Activated CD4-positive, alpha-beta T cell treated with anti-CD3 and anti-CD28 coated beads, Interleukin-2, amount 50 U/mL, for 16 hours (primary cell): ENCODE measurements at regions not wholly inside any gene's neighbourhood (a gene's known extent, or its start where the extent isn't known, plus 50 kb on each side); places are given as distances from the start of the nearest gene placed in this dataset.
"Not testable (repeated sequence)": the region's sequence is repeated elsewhere in the genome, so short reads cannot be mapped to it uniquely, and the experiment has no call there.

ENCODE experiments used
- DNase-seq: peaks from one replicate; pipeline ENCODE4 v3.0.0-alpha.2; 2020

DNA sequence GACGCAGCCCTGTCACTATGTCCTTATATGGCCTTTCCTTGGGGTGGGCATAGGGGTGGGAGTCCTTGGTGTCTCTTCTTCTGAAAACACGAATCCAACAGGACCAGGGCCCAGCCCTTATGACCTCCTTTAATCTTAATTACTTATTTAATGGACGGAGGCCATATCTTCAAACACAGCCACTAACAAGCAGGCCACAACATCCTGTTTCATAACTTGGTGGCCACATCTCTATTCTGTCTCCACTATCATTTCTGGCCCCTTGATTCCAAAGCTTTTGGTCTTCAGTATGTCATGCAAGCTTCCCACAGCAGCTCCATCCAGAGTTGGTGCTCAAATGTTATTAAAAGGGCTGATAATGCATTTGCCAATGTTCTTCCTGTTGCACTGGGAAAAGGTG is 287.3 kb upstream of the SMIM21 start:
- no peak for DNase-seq

GRCh38 chr18:75712124-75712867 is 284.8 kb upstream of the SMIM21 start:
- not testable (repeated sequence) for DNase-seq

DNA sequence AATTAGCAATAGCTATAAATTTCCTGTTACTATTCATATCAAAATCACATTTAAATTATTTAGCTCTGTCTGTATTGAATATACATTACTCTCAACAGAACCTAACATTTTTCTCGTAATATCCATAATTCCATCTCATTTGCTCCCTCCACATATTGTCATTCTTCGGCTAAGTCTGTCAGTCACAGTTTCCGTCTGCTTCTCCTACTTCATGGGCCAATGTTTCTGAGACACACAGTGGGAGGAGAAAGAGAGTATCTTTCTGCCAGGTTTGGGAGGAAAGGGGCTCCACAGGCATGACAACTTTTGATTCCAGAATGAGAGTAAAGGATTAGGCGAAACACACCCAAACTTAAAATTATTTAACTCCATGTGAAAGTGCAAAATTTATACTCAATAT is 273.1 kb upstream of the SMIM21 start:
- DNase-seq: no peak

DNA sequence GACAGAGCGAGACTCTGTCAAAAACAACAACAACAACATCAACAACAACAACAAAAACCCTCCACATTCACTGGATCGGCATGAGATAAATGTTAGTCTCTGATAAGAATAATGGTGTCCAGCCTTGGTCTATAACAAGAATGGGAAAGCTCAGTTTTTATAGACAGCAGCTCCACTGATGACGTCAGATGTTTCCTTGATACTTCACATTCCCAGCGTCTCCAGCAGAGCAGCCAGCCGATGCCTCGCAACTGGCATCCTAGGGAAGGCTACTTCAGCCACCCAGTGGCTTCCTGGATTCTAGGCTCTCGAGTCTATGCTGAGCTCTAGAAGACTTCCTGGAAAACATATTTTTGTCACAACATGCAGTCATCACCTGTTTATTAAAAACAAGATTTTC is 271.4 kb upstream of the SMIM21 start:
- DNase-seq: no peak

DNA sequence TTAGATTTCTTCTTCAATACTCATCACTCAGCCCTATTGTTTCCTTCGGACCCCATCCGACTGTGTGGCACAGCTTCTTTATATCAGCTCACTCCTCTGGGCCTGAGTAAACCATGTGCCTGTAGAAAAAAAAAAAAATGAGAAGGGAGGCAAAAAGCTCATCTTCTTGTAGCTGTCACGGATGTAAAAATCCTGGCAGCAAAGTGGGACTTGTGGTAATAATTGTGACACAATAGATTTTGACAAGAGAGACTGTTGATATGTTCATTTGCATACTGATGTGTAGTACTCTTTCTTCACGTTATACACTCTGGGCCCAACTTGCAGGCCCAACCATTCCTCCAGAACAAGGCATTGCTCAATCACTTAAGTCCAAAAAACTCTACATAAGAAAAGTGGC is 270.0 kb upstream of the SMIM21 start:
- no peak for DNase-seq

DNA sequence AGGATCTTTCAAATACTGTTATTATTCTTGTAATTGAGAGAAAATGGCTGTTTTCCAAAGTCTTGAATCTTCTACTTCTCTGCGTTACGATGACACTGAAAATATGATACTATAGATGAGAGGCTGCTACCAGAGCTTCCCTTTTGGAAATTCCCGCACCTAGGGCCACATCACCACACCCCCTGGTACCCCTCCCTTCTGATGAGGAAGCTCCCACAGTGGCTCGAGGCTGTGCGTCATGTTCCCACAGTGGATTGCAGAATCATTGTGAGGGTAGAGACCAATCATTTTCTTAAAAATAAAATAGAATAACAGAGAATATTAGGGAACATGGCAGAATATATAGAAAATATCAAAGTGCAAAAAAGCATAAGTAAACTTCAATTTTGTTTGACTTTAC is 268.9 kb upstream of the SMIM21 start:
- no peak for DNase-seq

GRCh38 chr18:75694292-75694691 is 266.8 kb upstream of the SMIM21 start:
- no peak for DNase-seq

GRCh38 chr18:75691483-75691882 is 264.0 kb upstream of the SMIM21 start:
- no peak for DNase-seq

DNA sequence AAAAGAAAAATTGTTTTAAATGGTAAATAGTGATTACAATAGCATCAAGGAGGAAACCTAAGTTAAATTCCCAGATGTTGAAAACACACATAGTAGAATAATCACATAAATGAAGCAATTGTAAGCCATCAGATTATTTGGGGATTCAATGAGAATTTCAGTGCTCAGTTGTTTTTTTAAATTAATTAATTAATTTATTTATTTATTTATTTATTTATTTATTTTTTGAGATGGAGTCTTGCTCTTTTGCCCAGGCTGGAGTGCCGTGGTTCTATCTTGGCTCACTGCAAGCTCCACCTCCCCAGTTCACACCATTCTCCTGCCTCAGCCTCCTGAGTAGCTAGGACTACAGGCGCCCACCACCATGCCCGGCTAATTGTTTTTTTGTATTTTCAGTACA is 262.8 kb upstream of the SMIM21 start:
- not testable (repeated sequence) for DNase-seq

- no peak for DNase-seq
These were observed 260.1 kb upstream of the SMIM21 start for GRCh38 chr18:75687626-75688025.

DNA sequence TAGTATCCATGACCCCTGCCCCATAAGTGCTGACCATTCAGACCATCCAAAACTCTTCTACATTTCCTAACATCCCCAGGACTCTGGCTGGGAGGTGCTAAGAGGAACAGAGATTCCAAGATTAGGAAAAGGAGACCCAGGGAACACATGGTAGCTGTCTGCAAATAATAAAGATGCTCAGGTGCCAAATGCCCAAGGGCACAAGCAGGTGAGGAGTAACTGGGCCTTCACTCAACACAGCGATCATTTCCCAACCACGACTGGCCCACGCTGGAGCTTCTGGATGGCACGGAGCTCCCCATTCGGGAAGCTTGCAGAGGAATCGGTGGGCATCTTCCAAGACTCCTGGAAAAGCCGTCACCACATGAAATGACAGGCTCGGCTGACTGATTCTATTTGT is 255.9 kb upstream of the SMIM21 start:
- no peak for DNase-seq

GRCh38 chr18:75681538-75682115 is 254.1 kb upstream of the SMIM21 start:
- DNase-seq: no peak

DNA sequence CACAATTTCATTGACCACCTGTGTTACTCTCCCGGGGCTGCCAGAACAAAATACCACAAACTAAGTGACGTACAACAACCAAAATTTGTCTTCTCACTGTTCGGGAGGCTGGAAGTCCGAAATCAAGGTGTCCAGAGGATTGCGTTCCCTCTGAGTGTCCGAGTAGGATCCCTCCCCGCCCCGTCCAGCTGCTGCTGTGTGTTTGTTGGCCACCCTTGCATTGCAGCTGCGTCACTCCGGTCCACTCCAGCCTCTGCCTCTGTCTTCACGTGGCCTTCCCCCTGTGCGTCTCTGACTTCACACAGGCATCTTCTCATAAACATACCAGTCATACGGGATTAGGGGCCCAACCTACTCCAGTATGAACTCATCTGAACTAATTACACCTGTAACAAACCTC is 251.8 kb upstream of the SMIM21 start:
- DNase-seq: no peak

DNA sequence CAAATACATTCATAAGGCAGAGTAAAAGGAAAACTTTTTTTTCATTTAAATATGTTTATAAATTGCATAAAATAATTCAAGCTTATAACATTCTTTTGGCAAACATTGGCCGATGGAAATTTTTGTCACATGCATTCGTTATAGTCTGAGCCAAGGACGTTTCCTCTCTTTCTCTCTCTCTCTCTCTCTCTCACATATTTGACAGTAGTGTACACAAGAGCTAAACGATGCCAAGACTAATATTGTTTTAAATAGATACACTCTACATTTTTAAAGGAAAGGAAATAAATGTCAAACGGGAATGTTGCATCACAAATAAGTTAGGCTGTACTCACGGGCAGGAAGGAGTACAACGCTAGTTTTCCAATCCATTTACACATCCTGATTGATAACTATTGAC is 251.1 kb upstream of the SMIM21 start:
- DNase-seq: no peak

- no peak for DNase-seq
These were observed 250.4 kb upstream of the SMIM21 start for GRCh38 chr18:75677696-75678455.

DNA sequence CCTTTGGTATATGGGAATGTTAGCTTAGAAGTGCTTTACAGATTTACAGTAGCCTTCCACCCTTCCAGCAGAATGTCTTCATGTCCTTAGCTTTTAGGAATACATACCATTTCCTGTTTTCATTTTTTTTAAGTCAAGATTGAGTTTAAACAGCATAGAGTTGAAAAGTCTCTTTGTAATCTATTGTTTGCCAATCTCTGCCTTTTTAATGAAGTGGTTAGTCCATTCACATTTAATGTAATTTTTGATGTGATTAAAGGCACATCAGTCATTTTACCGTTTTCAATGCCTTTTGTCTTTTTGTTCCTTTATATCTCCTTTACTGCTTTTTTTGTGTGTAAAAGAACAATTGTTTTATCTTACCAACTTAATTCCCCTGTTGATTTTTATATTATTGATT is 233.4 kb upstream of the SMIM21 start:
- no peak for DNase-seq

DNA sequence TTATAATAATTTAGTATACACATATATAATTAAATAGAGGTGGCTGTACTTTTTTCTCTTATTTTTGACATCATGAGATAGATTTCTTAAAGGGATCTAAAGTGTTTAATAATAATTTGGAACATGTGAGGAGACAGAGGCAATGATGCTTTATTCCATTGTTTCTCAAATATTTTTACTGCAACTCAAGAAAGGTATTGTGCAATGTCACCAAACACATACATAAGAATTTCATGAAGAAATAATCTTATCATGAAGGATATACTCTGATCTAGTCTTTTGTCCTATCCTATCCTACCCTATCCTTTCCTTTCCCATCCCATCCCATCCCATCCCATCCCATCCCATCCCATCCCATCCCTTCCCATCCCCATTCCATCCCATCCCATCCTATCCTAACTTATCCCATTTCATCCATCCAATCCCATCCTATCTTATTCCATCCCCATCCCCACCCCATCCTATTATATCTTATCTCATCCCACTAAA is 232.1 kb upstream of the SMIM21 start:
- no peak for DNase-seq

DNA sequence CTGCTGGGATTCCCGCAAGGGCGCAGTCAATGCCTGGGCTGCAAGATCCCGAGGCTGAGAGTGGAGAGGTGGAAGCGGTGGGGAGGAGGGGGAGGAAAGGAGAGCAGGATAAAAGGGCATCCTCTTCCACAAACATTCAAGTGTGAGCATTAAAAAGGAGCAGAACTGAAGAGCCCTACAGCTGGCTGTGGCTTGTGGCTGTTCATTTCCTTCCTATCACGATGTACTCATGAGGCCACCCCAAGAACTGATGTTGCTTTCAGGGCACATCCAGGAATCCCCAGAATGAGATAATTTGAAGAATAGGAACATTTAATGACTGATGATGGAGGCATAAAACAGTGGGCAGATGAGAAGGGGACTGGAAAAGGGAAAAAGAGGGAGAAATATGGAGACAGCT is 230.8 kb upstream of the SMIM21 start:
- no peak for DNase-seq

DNA sequence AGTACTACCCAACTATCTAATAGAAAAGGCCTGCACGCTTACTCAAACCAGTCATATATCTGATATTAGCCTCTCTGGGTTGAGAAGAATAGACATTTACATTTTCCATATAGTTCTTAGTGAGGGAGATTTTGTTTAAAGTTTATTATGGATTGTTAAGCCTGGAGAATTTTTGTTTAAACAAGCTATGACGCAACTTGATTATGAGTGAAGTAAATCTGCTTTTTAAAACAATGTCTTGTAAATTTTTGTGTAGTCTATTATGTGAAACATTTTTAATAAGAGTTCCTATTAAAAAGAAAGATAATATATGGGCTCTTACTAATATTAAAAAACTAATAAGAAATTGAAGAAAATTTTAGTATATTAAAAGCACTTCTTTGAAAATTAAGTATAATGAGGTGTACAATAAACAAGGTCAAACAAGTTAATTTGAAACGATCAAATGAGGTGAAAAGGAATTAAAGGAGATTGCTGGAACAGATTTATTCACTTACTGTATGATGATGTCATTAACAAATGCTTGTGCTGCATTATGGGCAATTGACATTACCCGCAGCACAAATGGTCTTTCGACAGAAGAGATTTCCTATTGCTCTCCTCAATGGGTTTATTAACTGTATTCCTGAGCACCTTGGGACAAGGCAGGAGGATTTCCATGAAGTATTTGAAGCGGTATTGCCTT is 229.2 kb upstream of the SMIM21 start:
- no peak for DNase-seq

DNA sequence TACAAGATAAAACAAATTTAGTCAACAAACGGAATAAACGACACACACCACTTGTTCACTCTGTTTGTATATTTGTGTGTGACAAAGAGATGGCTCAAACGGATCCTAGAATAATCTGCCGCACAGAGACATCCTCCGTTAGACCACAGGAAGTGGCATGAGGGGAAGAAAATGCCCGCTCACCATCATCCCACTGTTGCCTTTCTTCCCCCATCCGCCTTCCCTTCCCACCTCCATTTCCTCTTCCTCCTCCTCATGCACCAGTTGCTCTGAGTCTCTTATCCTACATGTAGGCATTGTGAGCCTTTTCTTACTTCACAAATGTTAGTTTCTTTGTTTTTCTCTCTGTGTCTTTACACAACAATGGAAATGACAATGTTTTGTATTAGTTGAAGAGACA is 228.5 kb upstream of the SMIM21 start:
- no peak for DNase-seq

DNA sequence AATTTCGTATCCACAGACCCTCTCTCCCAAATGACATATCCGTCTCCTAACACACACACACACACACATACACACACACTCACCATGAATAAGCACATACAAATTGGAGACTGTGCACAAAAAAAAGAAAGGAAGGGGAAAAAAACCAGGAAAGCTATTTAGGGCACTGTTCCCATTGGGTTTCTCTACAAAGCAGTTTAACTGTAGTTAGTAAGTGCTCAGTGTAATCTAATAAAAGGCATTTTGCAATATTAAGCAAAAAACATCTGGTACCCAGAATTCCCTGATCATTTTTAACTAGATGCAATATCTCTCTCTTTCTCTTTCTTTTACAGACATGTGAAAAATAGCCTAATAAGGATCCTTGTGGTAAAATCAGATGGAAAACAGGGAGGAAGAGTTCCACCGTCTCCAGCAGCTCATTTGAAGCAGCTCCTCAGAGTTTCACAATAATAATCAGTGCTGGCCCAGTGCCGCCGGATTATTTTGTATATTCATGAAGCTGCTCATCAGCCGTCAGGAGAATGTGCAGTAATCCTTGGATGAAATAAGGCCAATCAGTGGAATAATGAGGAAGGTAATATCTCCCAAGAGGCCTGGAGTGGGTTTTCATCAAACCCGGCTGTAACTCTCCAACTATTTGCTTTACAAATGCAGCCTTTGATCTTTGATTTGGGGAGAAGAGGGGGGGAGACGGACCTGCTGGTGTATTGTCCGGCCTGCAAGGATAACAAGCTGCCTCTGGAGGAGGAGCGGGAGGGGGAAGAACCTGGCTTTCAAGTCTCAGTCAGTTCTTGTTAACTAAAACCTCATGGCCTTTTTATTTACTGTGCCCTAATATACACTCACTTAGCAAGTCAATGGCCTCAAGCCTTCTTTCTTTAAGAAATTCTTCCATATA is 227.6 kb upstream of the SMIM21 start:
- DNase-seq: no peak

DNA sequence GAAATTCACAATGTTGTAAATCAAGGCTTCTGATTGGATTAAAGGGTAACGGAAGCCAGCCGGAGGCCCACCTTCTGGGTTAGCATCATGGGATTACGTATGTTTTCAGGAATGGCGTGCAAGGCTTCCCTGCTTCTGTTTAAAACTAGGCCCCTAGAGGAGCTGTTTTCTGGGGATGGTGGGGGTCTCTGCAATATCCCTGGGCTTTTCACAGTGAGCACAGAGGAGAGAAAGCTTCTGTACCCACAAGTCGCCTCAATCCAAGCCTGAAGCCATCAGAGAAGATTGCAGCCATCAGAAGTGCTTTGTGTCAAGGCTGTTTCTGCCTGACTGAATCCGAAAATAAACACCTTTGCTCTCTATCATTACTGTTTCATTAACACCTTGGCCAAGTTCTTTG is 226.9 kb upstream of the SMIM21 start:
- no peak for DNase-seq
